ENCODE measurements at regions not wholly inside any gene's neighbourhood (a gene's known extent, or its start where the extent isn't known, plus 50 kb on each side); places are given as distances from the start of the nearest gene placed in this dataset.

DNA sequence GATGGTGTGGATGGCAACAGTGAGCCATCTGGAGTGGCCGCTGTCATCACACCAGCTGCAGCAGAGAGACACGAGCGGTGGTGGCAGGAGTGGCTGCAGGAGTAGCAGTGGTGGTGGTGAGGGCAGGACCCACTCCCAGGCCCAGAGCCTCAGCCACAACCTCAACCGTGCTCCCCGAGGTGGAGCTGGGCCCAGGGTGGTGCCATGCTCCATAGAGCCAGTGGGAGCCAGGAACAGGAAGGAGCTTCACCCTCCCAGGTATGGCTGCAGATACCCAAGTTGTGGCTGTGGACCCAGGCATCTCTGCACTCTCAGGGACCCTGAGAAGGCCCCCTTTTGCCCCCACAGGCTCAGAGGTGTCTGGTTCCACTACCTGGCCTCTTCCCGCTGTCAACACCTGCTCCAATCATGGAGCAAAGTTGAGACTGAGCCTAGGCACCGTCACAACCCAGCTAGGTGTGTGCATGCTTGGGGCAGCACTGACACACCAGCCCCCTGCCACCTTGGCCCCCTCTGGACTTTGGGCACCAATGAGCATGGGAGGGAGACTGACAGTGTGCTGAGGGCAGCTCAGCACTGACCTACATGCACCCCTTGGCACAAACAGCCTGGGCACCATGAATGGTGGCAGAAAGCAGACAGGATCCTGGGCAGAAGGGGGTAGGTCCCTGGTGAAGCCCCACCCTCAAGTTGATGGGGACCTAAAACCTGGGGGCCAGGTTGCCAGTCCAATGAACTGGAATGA lies 188.9 kb downstream of the NDUFA10 start:
- Histone ChIP-seq H3K27me3 (no peaks in the 10 kb centered on the region), H3F3A (ENCODE audit: low read depth) (no peaks in the 10 kb centered on the region), H3K36me3 (no peaks in the 10 kb centered on the region), H3K9ac (no peak overlapping the region), H2AFZ (replicated peaks) (no peak overlapping the region), H4K20me1 (ENCODE audit: low read depth) (no peaks in the 10 kb centered on the region), H3K27ac (no peak overlapping the region), H3K4me3 (no peak overlapping the region), H3K4me2 (no peak overlapping the region), H3K4me1 (peaks cover 4% of the 10 kb centered on the region), H3K9me3 (ENCODE audit: low read depth) (no peaks in the 10 kb centered on the region), H3K79me2 (ENCODE audit: low read depth) (no peaks in the 10 kb centered on the region)
- no peak for DNase-seq (ENCODE audit: low spot score)
- Mint-ChIP-seq H3K4me1 (peaks cover 9% of the 10 kb centered on the region), H3K36me3 (no peaks in the 10 kb centered on the region), H3K4me3 (no peak overlapping the region), H3K27me3 (ENCODE audit: insufficient read depth, low read depth) (peaks cover 5% of the 10 kb centered on the region), H3K27ac (no peak overlapping the region), H3K9me3 (peaks cover 4% of the 10 kb centered on the region)
- TF ChIP-seq, protein P1, sequence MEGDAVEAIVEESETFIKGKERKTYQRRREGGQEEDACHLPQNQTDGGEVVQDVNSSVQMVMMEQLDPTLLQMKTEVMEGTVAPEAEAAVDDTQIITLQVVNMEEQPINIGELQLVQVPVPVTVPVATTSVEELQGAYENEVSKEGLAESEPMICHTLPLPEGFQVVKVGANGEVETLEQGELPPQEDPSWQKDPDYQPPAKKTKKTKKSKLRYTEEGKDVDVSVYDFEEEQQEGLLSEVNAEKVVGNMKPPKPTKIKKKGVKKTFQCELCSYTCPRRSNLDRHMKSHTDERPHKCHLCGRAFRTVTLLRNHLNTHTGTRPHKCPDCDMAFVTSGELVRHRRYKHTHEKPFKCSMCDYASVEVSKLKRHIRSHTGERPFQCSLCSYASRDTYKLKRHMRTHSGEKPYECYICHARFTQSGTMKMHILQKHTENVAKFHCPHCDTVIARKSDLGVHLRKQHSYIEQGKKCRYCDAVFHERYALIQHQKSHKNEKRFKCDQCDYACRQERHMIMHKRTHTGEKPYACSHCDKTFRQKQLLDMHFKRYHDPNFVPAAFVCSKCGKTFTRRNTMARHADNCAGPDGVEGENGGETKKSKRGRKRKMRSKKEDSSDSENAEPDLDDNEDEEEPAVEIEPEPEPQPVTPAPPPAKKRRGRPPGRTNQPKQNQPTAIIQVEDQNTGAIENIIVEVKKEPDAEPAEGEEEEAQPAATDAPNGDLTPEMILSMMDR (IDR thresholded peaks at IDR 0.05), result no peak
- TF ChIP-seq EZH2phosphoT487 (IDR thresholded peaks at IDR 0.05), result no peak
- no peak for TF ChIP-seq EZH2 (IDR thresholded peaks at IDR 0.05)

DNA sequence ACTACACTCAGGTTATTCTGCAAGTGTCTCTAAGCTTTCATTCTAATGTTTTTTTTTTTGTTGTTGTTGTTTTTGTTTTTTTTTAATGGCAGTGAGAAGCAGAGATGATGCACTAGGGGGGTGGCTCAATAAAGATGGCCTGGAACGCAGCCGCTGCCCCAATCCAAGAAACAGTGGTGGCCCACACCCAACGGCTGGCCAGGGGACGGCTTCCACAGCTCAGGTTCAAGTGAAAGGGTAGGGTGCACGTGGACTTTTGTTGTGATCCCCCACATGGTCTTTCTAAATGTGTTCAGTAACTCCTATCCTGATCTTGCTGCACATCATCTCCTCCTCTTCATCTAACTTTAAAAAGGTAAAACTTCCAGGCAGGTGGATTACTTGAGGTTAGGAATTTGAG lies 190.1 kb downstream of the NDUFA10 start:
- Histone ChIP-seq H3K79me2 (ENCODE audit: low read depth) (no peaks in the 10 kb centered on the region), H2AFZ (replicated peaks) (no peak overlapping the region), H3K4me2 (no peak overlapping the region), H3K27me3 (no peaks in the 10 kb centered on the region), H3K36me3 (no peaks in the 10 kb centered on the region), H4K20me1 (ENCODE audit: low read depth) (no peaks in the 10 kb centered on the region), H3K4me1 (peaks cover 8% of the 10 kb centered on the region), H3K27ac (no peak overlapping the region), H3K4me3 (no peak overlapping the region), H3K9me3 (ENCODE audit: low read depth) (no peaks in the 10 kb centered on the region), H3K9ac (no peak overlapping the region), H3F3A (ENCODE audit: low read depth) (peaks cover 6% of the 10 kb centered on the region)
- TF ChIP-seq EZH2phosphoT487 (IDR thresholded peaks at IDR 0.05) (no peak), EZH2 (IDR thresholded peaks at IDR 0.05) (no peak)
- TF ChIP-seq, protein P1 (IDR thresholded peaks at IDR 0.05), result no peak
- H3K9me3 Mint-ChIP-seq, result peaks cover 4% of the 10 kb centered on the region
- H3K27me3 Mint-ChIP-seq (ENCODE audit: insufficient read depth, low read depth), result peaks cover 4% of the 10 kb centered on the region
- no peaks in the 10 kb centered on the region for H3K36me3 Mint-ChIP-seq
- H3K4me1 Mint-ChIP-seq, result peaks cover 17% of the 10 kb centered on the region
- H3K27ac Mint-ChIP-seq, result no peak overlapping the region
- no peak for DNase-seq (ENCODE audit: low spot score)
- H3K4me3 Mint-ChIP-seq, result no peak overlapping the region

DNA sequence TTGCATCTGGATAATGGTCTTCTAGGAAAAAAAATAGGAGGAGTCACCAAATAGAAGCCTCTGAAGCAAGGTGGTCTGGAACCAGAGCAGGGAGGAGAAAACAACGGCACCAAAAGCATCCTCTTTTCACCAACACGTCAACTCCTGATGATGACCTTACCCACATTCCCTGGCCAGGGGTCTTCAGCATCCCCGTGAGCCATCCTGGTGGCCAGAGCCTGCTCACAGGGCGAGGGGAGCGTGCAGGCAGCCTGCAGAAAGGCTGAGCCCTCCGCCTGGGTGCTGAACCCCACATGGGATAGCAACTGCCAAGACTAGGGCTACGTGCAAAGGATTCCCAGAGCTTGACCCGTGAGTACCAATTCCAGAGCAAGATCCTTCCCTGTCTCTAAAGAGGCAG lies 191.0 kb downstream of the NDUFA10 start:
- no peak overlapping the region for H3K4me3 Mint-ChIP-seq
- Histone ChIP-seq H3K79me2 (ENCODE audit: low read depth) (no peaks in the 10 kb centered on the region), H3F3A (ENCODE audit: low read depth) (peaks cover 6% of the 10 kb centered on the region), H4K20me1 (ENCODE audit: low read depth) (no peaks in the 10 kb centered on the region), H3K27ac (no peak overlapping the region), H3K9me3 (ENCODE audit: low read depth) (no peaks in the 10 kb centered on the region), H3K4me1 (peaks cover 8% of the 10 kb centered on the region), H3K27me3 (no peaks in the 10 kb centered on the region), H3K4me2 (no peak overlapping the region), H3K4me3 (no peak overlapping the region), H3K36me3 (no peaks in the 10 kb centered on the region), H2AFZ (replicated peaks) (no peak overlapping the region), H3K9ac (no peak overlapping the region)
- peaks cover 17% of the 10 kb centered on the region for H3K4me1 Mint-ChIP-seq
- peaks cover 4% of the 10 kb centered on the region for H3K9me3 Mint-ChIP-seq
- H3K27me3 Mint-ChIP-seq (ENCODE audit: insufficient read depth, low read depth), result peaks cover 9% of the 10 kb centered on the region
- H3K36me3 Mint-ChIP-seq, result no peaks in the 10 kb centered on the region
- H3K27ac Mint-ChIP-seq, result no peak overlapping the region
- TF ChIP-seq, protein P1 (IDR thresholded peaks at IDR 0.05), result no peak
- TF ChIP-seq EZH2phosphoT487 (IDR thresholded peaks at IDR 0.05), result no peak
- TF ChIP-seq EZH2 (IDR thresholded peaks at IDR 0.05), result no peak
- no peak for DNase-seq (ENCODE audit: low spot score)

Data from neural progenitor cell (in vitro differentiated cells).